CD4-positive, alpha-beta memory T cell (primary cell): ENCODE measurements at regions not wholly inside any gene's neighbourhood (a gene's known extent, or its start where the extent isn't known, plus 50 kb on each side); places are given as distances from the start of the nearest gene placed in this dataset.

Source experiments
- CTCF ChIA-PET: fragments of 350-600 bp; sonication (Branson Sonifier 250); formaldehyde crosslinking; loops from one replicate; lab custom pipeline; 2021; ENCODE audit warnings: inconsistent platforms; ENCODE audit not compliant: partially characterized antibody; lab: Charles Lee
- POLR2A ChIA-PET: fragments of 350-600 bp; sonication (Branson Sonifier 250); formaldehyde crosslinking; loops from one replicate; lab custom pipeline; 2021; ENCODE audit not compliant: partially characterized antibody; lab: Charles Lee
- DNase-seq, 5 donors: peaks; one replicate each; pipeline versions ENCODE4 v3.0.0 to v3.0.0-alpha.2; 2020 to 2022; ENCODE audit warnings: mixed read lengths in 1 of 5
- H3K27ac ChIP-seq: one replicate; pipeline ENCODE4 v1.7.0; 2013; ENCODE audit warnings: low read depth, low read length
- H3K27me3 ChIP-seq: 2 replicates; pipeline ENCODE4 v1.7.0; 2013; ENCODE audit warnings: mild to moderate bottlenecking, low read length, moderate library complexity; ENCODE audit not compliant: insufficient read depth
- H3K36me3 ChIP-seq: 2 replicates; pipeline ENCODE4 v1.7.0; 2013; ENCODE audit warnings: mild to moderate bottlenecking, low read length, moderate library complexity; ENCODE audit not compliant: insufficient read depth
- H3K4me1 ChIP-seq: 2 replicates; pipeline ENCODE4 v1.7.0; 2013; ENCODE audit warnings: mild to moderate bottlenecking, low read length, moderate library complexity; ENCODE audit not compliant: insufficient read depth
- H3K4me3 ChIP-seq, 2 donors: one replicate each; pipeline ENCODE4 v1.7.0; 2013; ENCODE audit warnings: low read length in 2 of 2, mild to moderate bottlenecking in 1 of 2
- H3K9me3 ChIP-seq, 2 donors: one replicate each; pipeline ENCODE4 v1.7.0; 2013; ENCODE audit warnings: low read length in 2 of 2, control low read depth in 1 of 2; ENCODE audit not compliant: control insufficient read depth in 1 of 2
- H3K27ac Mint-ChIP-seq, 7 donors: one replicate each; pipeline ENCODE4 v1.8.0; 2020 to 2021; ENCODE audit warnings: mixed read lengths in 7 of 7, mild to moderate bottlenecking in 6 of 7, inconsistent platforms in 3 of 7, moderate library complexity in 3 of 7
- H3K27me3 Mint-ChIP-seq, 2 donors: one replicate each; pipeline ENCODE4 v1.8.0; 2020 to 2021; ENCODE audit warnings: mixed read lengths in 2 of 2
- H3K36me3 Mint-ChIP-seq, 2 donors: one replicate each; pipeline ENCODE4 v1.8.0; 2020 to 2021; ENCODE audit warnings: mixed read lengths in 2 of 2, inconsistent platforms in 1 of 2, mild to moderate bottlenecking in 1 of 2
- H3K4me1 Mint-ChIP-seq, 4 donors: one replicate each; pipeline ENCODE4 v1.8.0; 2020 to 2021; ENCODE audit warnings: mixed read lengths in 4 of 4, mild to moderate bottlenecking in 1 of 4
- H3K4me3 Mint-ChIP-seq, 8 donors: one replicate each; pipeline ENCODE4 v1.8.0; 2020 to 2021; ENCODE audit warnings: mixed read lengths in 8 of 8, mild to moderate bottlenecking in 7 of 8, moderate library complexity in 6 of 8, inconsistent platforms in 3 of 8
- H3K9me3 Mint-ChIP-seq, 8 donors: one replicate each; pipeline ENCODE4 v1.8.0; 2020 to 2021; ENCODE audit warnings: mixed read lengths in 8 of 8, mild to moderate bottlenecking in 5 of 8, inconsistent platforms in 3 of 8, moderate library complexity in 1 of 8
- intact Hi-C: fragments of 100-400 bp; cut with micrococcal nuclease; formaldehyde crosslinking; loops from one replicate; pipeline ENCODE4 v1.15.1; 2023

DNA sequence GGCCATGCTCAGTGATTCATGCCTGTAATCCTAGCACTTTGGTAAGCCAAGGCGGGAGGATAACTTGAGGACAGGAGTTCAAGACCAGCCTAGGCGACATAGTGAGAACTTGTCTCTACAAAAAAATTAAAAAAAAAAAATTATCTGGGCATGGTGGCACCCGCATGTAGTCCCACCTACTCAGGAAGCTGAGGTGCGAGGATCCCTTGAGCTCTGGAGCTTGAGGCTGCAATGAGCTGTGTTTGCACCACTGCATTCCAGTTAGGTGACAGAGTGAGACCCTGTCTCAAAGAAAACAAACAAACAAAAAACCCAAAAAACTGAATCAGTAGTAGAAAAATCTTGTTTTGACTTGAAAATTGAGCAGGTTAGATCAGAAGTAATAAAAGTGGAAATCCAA, 67.1 kb upstream of the IPO9 start:
- ChIA-PET POLR2A (no interaction called here), CTCF (no interaction called here)
- Histone ChIP-seq H3K9me3 (no peaks in the 10 kb centered on the region), H3K36me3 (no peaks in the 10 kb centered on the region), H3K27ac (no peak overlapping the region), H3K27me3 (no peaks in the 10 kb centered on the region), H3K4me1 (no peaks in the 10 kb centered on the region), H3K4me3 (no peak overlapping the region)
- Mint-ChIP-seq H3K9me3 (peaks cover 0 to 2% (median 0%) of the 10 kb centered on the region in 8 donors), H3K27me3 (no peaks in the 10 kb centered on the region), H3K36me3 (no peaks in the 10 kb centered on the region), H3K27ac (no peak overlapping the region), H3K4me1 (peaks cover 0 to 6% (median under 1%) of the 10 kb centered on the region in 4 donors), H3K4me3 (no peak overlapping the region)
- intact Hi-C loops, result no loop called here
- DNase-seq, result no peak

DNA sequence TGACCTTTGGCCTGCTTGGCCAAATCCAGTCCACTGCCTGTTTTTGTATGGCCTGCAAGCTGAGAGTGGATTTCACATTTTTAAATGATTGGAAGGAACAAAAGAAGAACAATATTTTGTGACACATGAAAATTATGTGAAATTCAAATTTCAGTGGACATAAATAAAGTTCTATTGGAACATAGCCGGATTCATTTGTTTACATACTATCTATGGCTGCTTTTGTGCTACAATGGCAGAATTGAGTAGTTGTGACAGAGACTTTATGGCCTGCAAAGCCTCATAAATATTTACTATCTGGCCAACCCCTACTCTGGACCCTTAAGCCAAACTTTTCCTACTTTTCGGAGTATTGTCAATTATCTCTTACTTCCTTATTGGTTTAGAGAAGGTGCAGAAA, 66.6 kb upstream of the IPO9 start:
- intact Hi-C loops, result no loop called here
- H3K9me3 ChIP-seq, result no peaks in the 10 kb centered on the region
- no peak overlapping the region for H3K27ac ChIP-seq
- no peak for DNase-seq
- H3K36me3 Mint-ChIP-seq, result no peaks in the 10 kb centered on the region
- ChIA-PET POLR2A (no interaction called here), CTCF (no interaction called here)
- peaks cover 0 to 2% (median 0%) of the 10 kb centered on the region in 8 donors for H3K9me3 Mint-ChIP-seq
- no peaks in the 10 kb centered on the region for H3K27me3 Mint-ChIP-seq
- no peaks in the 10 kb centered on the region for H3K27me3 ChIP-seq
- H3K4me1 Mint-ChIP-seq, result peaks cover 0 to under 1% (median 0%) of the 10 kb centered on the region in 4 donors
- H3K36me3 ChIP-seq, result no peaks in the 10 kb centered on the region
- no peak overlapping the region for H3K27ac Mint-ChIP-seq
- no peak overlapping the region for H3K4me3 ChIP-seq
- H3K4me3 Mint-ChIP-seq, result no peak overlapping the region
- no peaks in the 10 kb centered on the region for H3K4me1 ChIP-seq

DNA sequence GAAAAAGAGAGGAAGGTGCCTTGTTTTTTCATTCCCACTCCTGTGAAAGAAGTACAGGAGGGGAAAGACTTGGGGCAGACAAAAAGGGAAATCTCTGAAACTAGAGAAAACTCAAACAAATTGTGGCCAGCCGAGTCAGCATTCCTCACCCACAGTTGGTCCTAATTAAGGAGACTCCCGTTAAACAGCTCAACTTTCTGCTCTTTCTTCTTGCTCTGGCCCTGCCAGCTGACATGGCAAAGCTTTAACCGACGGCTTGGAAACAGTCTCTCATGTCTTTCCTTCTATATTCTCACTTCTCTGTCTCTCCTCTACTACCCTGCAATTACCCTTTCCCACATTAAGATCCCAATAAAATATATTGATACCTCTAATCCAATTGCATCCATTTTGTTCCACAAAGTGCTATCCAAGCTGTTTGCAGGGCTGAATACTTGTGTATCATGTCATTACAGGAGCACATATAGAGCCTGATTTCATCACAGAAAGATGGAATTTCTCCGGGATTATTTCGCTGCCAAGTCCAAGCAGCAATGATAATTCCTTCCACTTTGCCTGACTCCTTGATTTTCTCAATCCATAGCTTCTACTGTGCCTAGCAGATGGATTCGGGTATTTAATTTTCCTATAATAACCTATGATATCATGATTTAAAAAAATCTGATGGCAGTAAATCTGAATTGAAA, 65.4 kb upstream of the IPO9 start:
- DNase-seq, result no peak
- ChIA-PET POLR2A (no interaction called here), CTCF (no interaction called here)
- Histone ChIP-seq H3K4me3 (no peak overlapping the region), H3K9me3 (no peaks in the 10 kb centered on the region), H3K4me1 (no peaks in the 10 kb centered on the region), H3K36me3 (no peaks in the 10 kb centered on the region), H3K27me3 (no peaks in the 10 kb centered on the region), H3K27ac (no peak overlapping the region)
- H3K9me3 Mint-ChIP-seq, result peaks cover 0 to 2% (median 0%) of the 10 kb centered on the region in 8 donors
- H3K4me1 Mint-ChIP-seq, result no peaks in the 10 kb centered on the region
- no peaks in the 10 kb centered on the region for H3K36me3 Mint-ChIP-seq
- H3K27me3 Mint-ChIP-seq, result no peaks in the 10 kb centered on the region
- H3K27ac Mint-ChIP-seq, result peak overlapping the region in 2 of 7 donors; percentile 0 to 26
- no peak overlapping the region for H3K4me3 Mint-ChIP-seq
- intact Hi-C loops, result no loop called here

DNA sequence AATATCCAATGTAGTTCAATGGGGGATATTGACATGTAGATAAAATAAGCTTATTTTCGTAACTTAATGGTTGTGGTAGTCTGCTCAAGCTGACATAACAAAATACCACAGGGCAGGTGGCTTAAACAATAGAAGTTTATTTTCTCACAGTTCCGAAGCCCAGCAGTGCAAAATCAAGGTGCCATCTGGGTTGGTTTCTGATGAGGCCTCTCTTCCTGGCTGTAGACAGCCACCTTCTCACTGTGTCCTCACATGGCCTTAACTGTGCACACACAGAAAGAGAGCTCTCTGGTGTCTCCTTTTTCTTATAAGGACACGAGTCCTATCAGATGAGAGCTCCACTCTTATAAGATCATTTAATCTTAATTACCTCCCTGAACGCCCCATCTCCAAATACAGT, 64.8 kb upstream of the IPO9 start:
- ChIA-PET CTCF (no interaction called here), POLR2A (no interaction called here)
- Histone ChIP-seq H3K36me3 (no peaks in the 10 kb centered on the region), H3K4me1 (no peaks in the 10 kb centered on the region), H3K27me3 (no peaks in the 10 kb centered on the region), H3K4me3 (no peak overlapping the region), H3K9me3 (no peaks in the 10 kb centered on the region), H3K27ac (no peak overlapping the region)
- peaks cover 0 to 2% (median 0%) of the 10 kb centered on the region in 8 donors for H3K9me3 Mint-ChIP-seq
- no peak overlapping the region for H3K27ac Mint-ChIP-seq
- DNase-seq, result no peak
- no peaks in the 10 kb centered on the region for H3K27me3 Mint-ChIP-seq
- no peaks in the 10 kb centered on the region for H3K4me1 Mint-ChIP-seq
- H3K4me3 Mint-ChIP-seq, result no peak overlapping the region
- H3K36me3 Mint-ChIP-seq, result no peaks in the 10 kb centered on the region
- intact Hi-C loops, result no loop called here

DNA sequence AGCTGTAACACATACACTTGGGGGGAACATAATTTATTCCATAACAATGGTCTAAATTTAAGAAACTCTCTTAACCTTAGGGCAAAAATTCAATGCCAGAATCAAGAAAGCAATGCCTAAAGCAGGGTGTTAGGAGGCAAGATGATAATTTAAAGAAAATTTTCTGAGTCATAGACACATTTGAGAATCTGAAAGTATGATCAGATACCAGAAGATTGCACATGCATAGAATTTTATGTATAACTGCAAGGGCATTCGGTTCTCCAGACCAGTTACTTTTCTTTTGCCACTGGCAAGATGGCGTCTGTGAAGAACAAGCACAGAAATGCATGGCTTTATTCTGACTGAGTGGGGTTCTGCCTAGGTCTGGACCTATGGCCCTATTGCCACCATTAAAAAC, 64.4 kb upstream of the IPO9 start:
- POLR2A ChIA-PET, result no interaction called here
- H3K4me3 Mint-ChIP-seq, result no peak overlapping the region
- no peak for DNase-seq
- no peak overlapping the region for H3K4me3 ChIP-seq
- intact Hi-C loops, result no loop called here
- H3K27ac Mint-ChIP-seq, result no peak overlapping the region
- H3K27me3 Mint-ChIP-seq, result no peaks in the 10 kb centered on the region
- H3K27ac ChIP-seq, result no peak overlapping the region
- no peaks in the 10 kb centered on the region for H3K36me3 Mint-ChIP-seq
- H3K36me3 ChIP-seq, result no peaks in the 10 kb centered on the region
- H3K9me3 Mint-ChIP-seq, result peaks cover 0 to 2% (median 0%) of the 10 kb centered on the region in 8 donors
- H3K27me3 ChIP-seq, result no peaks in the 10 kb centered on the region
- H3K4me1 ChIP-seq, result no peaks in the 10 kb centered on the region
- H3K4me1 Mint-ChIP-seq, result no peaks in the 10 kb centered on the region
- CTCF ChIA-PET, result no interaction called here
- H3K9me3 ChIP-seq, result no peaks in the 10 kb centered on the region

DNA sequence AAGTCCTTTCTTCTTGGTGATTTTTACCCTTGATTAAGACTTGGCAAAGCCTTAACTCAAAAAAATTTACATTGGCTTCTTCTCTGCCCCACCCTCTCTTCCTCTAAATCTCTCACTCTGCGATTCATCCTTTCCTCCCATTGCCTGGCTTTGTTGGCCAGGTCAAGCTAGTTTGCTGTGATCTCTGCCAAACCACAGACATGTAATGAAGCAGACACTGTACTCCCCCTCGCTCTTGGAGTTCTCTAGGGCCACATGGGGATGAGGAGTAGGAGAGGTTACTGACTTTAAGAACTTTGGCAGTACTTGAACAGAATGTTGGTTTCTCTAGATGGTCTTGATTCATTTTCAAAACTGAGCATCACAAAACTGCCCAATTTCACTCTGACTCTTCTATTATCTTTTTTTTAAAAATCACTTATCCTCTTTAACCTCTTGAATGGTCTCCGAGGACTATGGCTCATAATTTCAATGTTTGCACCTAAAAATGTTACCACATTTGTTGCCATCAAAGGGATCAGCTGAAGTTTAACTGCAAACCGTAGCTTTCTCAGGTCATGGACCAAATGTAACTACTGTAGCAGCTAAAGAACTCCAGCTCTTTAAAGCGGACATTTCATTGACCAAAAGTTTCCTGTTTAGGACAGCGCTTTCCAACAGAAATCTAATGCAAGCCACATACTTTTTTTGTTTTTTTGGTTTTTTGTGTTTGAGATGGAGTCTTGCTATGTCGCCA, 62.7 kb upstream of the IPO9 start:
- peaks cover 0 to 6% of the 10 kb centered on the region in 2 donors for H3K36me3 Mint-ChIP-seq
- ChIA-PET POLR2A (no interaction called here), CTCF (interaction anchor here (1.0 kb wide), 1 partner anchor 53 kb away, joined by 3 read pairs; no protein-coding TSS in a partner anchor)
- Histone ChIP-seq H3K4me1 (no peaks in the 10 kb centered on the region), H3K4me3 (no peak overlapping the region), H3K27ac (no peak overlapping the region), H3K9me3 (no peaks in the 10 kb centered on the region), H3K27me3 (no peaks in the 10 kb centered on the region), H3K36me3 (no peaks in the 10 kb centered on the region)
- no peak overlapping the region for H3K4me3 Mint-ChIP-seq
- H3K27me3 Mint-ChIP-seq, result no peaks in the 10 kb centered on the region
- no peaks in the 10 kb centered on the region for H3K4me1 Mint-ChIP-seq
- no peak for DNase-seq
- intact Hi-C loops, result no loop called here
- H3K9me3 Mint-ChIP-seq, result peaks cover 0 to 14% (median 10%) of the 10 kb centered on the region in 8 donors
- no peak overlapping the region for H3K27ac Mint-ChIP-seq

DNA sequence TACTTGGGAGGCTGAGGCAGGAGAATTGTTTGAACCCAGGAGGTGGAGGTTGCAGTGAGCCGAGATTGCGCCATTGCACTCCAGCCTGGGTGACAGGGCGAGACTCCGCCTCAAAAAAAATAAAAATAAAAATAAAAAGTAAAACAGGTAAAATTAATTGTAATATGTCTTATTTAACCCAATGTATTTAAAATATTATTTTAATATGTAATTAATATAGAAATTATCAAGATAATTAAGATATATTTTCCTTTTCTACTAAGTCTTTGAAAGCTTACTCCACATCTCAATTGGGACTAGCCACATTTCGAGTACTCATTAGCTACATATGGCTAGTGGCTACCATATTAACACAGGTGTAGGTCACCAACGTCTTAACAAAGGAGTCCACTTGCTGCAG, 61.6 kb upstream of the IPO9 start:
- no peaks in the 10 kb centered on the region for H3K4me1 Mint-ChIP-seq

More for the DNA sequence above, 61.6 kb upstream of the IPO9 start:
- intact Hi-C loops, result no loop called here
- Mint-ChIP-seq H3K4me3 (no peak overlapping the region), H3K36me3 (peaks cover 0 to 6% of the 10 kb centered on the region in 2 donors), H3K9me3 (peaks cover 2 to 24% (median 16%) of the 10 kb centered on the region in 8 donors), H3K27ac (no peak overlapping the region), H3K27me3 (peaks cover 0 to 2% of the 10 kb centered on the region in 2 donors)
- ChIA-PET POLR2A (no interaction called here), CTCF (no interaction called here)
- Histone ChIP-seq H3K36me3 (no peaks in the 10 kb centered on the region), H3K27ac (no peak overlapping the region), H3K9me3 (no peaks in the 10 kb centered on the region), H3K4me1 (no peaks in the 10 kb centered on the region), H3K27me3 (no peaks in the 10 kb centered on the region), H3K4me3 (no peak overlapping the region)
- no peak for DNase-seq
